NCI-H774 (cell line): ENCODE measurements at regions not wholly inside any gene's neighbourhood (a gene's known extent, or its start where the extent isn't known, plus 50 kb on each side); places are given as distances from the start of the nearest gene placed in this dataset.

Source experiments
- DNase-seq: peaks from one replicate; lab custom pipeline; 2025; lab: John Stamatoyannopoulos, UW

- DNase-seq: no peak
These were observed 76.0 kb upstream of the CDH10 start for GRCh38 chr5:24720743-24721142.

GRCh38 chr5:24714746-24715145, 70.0 kb upstream of the CDH10 start:
- peak; percentile 13 for DNase-seq

- no peak for DNase-seq
These were observed 68.2 kb upstream of the CDH10 start for GRCh38 chr5:24712947-24713346.

GRCh38 chr5:24712047-24712446, 67.3 kb upstream of the CDH10 start:
- DNase-seq: no peak

- no peak for DNase-seq
These were observed 59.2 kb upstream of the CDH10 start for GRCh38 chr5:24703934-24704333.
